DOHH2 (cell line): ENCODE measurements at regions not wholly inside any gene's neighbourhood (a gene's known extent, or its start where the extent isn't known, plus 50 kb on each side); places are given as distances from the start of the nearest gene placed in this dataset.

Source experiments
- H3F3A ChIP-seq: fragments of 200-600 bp; sonication (generic), shearing (Covaris generic); 2 replicates; pipeline ENCODE4 v1.6.0; 2016; ENCODE audit warnings: antibody characterized with exemption, mild to moderate bottlenecking; ENCODE audit not compliant: control insufficient read depth, insufficient read depth
- H3K27ac ChIP-seq: fragments of 200-600 bp; sonication (generic); 2 replicates; pipeline ENCODE4 v1.5.1; 2014; ENCODE audit warnings: low read depth, mild to moderate bottlenecking, low read length, moderate library complexity
- H3K27me3 ChIP-seq: fragments of 200-600 bp; sonication (generic); 2 replicates; pipeline ENCODE4 v1.6.1; 2014; ENCODE audit warnings: mild to moderate bottlenecking, low read length, mixed read lengths; ENCODE audit not compliant: control insufficient read depth
- H3K36me3 ChIP-seq: fragments of 200-600 bp; sonication (generic); 2 replicates; pipeline ENCODE4 v1.6.1; 2014; ENCODE audit warnings: mild to moderate bottlenecking, low read length, moderate library complexity, mixed read lengths; ENCODE audit not compliant: control insufficient read depth
- H3K4me1 ChIP-seq: fragments of 200-600 bp; sonication (generic); 2 replicates; pipeline ENCODE4 v1.6.1; 2014; ENCODE audit warnings: mild to moderate bottlenecking, low read length, mixed read lengths; ENCODE audit not compliant: control insufficient read depth
- H3K4me2 ChIP-seq: fragments of 200-600 bp; sonication (generic); 2 replicates; pipeline ENCODE4 v1.6.0; 2014; ENCODE audit warnings: mild to moderate bottlenecking, low read length, moderate library complexity
- H3K4me3 ChIP-seq: fragments of 200-600 bp; sonication (generic); 2 replicates; pipeline ENCODE4 v1.5.1; 2014; ENCODE audit warnings: mild to moderate bottlenecking, low read length, mixed read lengths
- H3K79me2 ChIP-seq: fragments of 200-600 bp; sonication (generic); 2 replicates; pipeline ENCODE4 v1.6.1; 2014; ENCODE audit warnings: mild to moderate bottlenecking, low read length, mixed read lengths; ENCODE audit not compliant: control insufficient read depth
- H3K9me2 ChIP-seq: fragments of 200-600 bp; sonication (generic); replicated peaks from 2 replicates; pipeline ENCODE4 v1.6.1; 2014; ENCODE audit warnings: mild to moderate bottlenecking, low read length, mixed read lengths; ENCODE audit not compliant: control insufficient read depth
- H3K9me3 ChIP-seq: fragments of 200-600 bp; sonication (generic); 2 replicates; pipeline ENCODE4 v1.6.1; 2014; ENCODE audit warnings: antibody characterized with exemption, low read length, mixed read lengths; ENCODE audit not compliant: control insufficient read depth, insufficient read depth
- H4K20me1 ChIP-seq: fragments of 200-600 bp; sonication (generic); 2 replicates; pipeline ENCODE4 v1.6.0; 2014; ENCODE audit warnings: low read depth, mild to moderate bottlenecking, antibody characterized with exemption, low read length, moderate library complexity; ENCODE audit not compliant: control insufficient read depth, insufficient read depth
- EZH2phosphoT487 ChIP-seq: fragments of 200-600 bp; sonication (generic); IDR thresholded peaks from 2 replicates; pipeline ENCODE4 v1.6.1; 2017; ENCODE audit warnings: borderline replicate concordance, mild to moderate bottlenecking, antibody characterized with exemption, low read length, moderate library complexity, mixed read lengths
- TF ChIP-seq, protein P1 (sequence below): fragments of 200-600 bp; sonication (generic); IDR thresholded peaks from one replicate; pipeline ENCODE4 v1.5.1; 2014; ENCODE audit warnings: antibody characterized with exemption, mild to moderate bottlenecking, low read depth, low read length; ENCODE audit not compliant: poor library complexity, severe bottlenecking

DNA sequence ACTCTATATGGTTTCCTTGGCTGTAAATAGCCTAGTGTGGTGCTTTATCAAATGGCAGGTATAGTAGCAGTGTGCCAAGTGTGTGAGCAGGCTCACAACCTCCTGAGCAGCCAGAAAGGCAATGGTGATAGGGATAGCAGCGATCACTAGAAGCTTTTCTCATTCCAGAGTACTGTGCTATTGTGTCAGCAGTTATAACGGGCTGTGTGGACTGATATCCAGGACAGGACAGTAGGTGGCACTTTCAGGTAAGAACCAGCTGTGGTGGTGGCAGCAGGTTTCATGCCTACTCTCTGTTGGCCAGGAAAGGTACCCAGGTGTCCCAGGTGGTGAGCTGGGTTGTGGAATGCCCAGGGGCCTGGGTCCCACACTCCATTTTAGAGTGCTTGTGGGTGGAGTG lies 448.8 kb upstream of the BTBD3 start:
- H3K27ac ChIP-seq = no peak overlapping the region
- H3K9me2 ChIP-seq = no peaks in the 10 kb centered on the region
- H3F3A ChIP-seq = no peaks in the 10 kb centered on the region
- TF ChIP-seq, protein P1, sequence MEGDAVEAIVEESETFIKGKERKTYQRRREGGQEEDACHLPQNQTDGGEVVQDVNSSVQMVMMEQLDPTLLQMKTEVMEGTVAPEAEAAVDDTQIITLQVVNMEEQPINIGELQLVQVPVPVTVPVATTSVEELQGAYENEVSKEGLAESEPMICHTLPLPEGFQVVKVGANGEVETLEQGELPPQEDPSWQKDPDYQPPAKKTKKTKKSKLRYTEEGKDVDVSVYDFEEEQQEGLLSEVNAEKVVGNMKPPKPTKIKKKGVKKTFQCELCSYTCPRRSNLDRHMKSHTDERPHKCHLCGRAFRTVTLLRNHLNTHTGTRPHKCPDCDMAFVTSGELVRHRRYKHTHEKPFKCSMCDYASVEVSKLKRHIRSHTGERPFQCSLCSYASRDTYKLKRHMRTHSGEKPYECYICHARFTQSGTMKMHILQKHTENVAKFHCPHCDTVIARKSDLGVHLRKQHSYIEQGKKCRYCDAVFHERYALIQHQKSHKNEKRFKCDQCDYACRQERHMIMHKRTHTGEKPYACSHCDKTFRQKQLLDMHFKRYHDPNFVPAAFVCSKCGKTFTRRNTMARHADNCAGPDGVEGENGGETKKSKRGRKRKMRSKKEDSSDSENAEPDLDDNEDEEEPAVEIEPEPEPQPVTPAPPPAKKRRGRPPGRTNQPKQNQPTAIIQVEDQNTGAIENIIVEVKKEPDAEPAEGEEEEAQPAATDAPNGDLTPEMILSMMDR = no peak
- no peak for TF ChIP-seq EZH2phosphoT487
- H3K9me3 ChIP-seq = 0 out of 2 replicates have a peak, but pooled peaks cover 5% of the 10 kb centered on the region
- no peaks in the 10 kb centered on the region for H3K36me3 ChIP-seq
- H3K4me2 ChIP-seq = no peak overlapping the region
- H3K4me1 ChIP-seq = no peaks in the 10 kb centered on the region
- H3K4me3 ChIP-seq = no peak overlapping the region
- H3K27me3 ChIP-seq = no peaks in the 10 kb centered on the region
- H3K79me2 ChIP-seq = no peaks in the 10 kb centered on the region
- H4K20me1 ChIP-seq = no peaks in the 10 kb centered on the region

GRCh38 chr20:11469795-11470435 lies 447.8 kb upstream of the BTBD3 start:
- H3K79me2 ChIP-seq = no peaks in the 10 kb centered on the region
- 0 out of 2 replicates have a peak, but pooled peaks cover 5% of the 10 kb centered on the region for H3K9me3 ChIP-seq
- no peak overlapping the region for H3K4me3 ChIP-seq
- no peak for TF ChIP-seq EZH2phosphoT487
- TF ChIP-seq, protein P1 = no peak
- no peaks in the 10 kb centered on the region for H3K27me3 ChIP-seq
- no peaks in the 10 kb centered on the region for H3K36me3 ChIP-seq
- H3K9me2 ChIP-seq = no peaks in the 10 kb centered on the region
- no peaks in the 10 kb centered on the region for H4K20me1 ChIP-seq
- no peaks in the 10 kb centered on the region for H3K4me1 ChIP-seq
- H3F3A ChIP-seq = no peaks in the 10 kb centered on the region
- H3K4me2 ChIP-seq = no peak overlapping the region
- H3K27ac ChIP-seq = no peak overlapping the region

- Histone ChIP-seq H3F3A (no peaks in the 10 kb centered on the region), H3K9me3 (0 out of 2 replicates have a peak, but pooled peaks cover 2% of the 10 kb centered on the region), H3K27ac (no peak overlapping the region), H3K79me2 (no peaks in the 10 kb centered on the region), H3K27me3 (no peaks in the 10 kb centered on the region), H3K36me3 (no peaks in the 10 kb centered on the region), H3K9me2 (no peaks in the 10 kb centered on the region), H3K4me1 (no peaks in the 10 kb centered on the region), H4K20me1 (no peaks in the 10 kb centered on the region), H3K4me2 (no peak overlapping the region), H3K4me3 (no peak overlapping the region)
- TF ChIP-seq, protein P1 = no peak
- TF ChIP-seq EZH2phosphoT487 = no peak
Observed at GRCh38 chr20:11473983-11474382, 443.7 kb upstream of the BTBD3 start.
